ENCODE measurements at regions not wholly inside any gene's neighbourhood (a gene's known extent, or its start where the extent isn't known, plus 50 kb on each side); places are given as distances from the start of the nearest gene placed in this dataset.
"Not testable (repeated sequence)": the region's sequence is repeated elsewhere in the genome, so short reads cannot be mapped to it uniquely, and the experiment has no call there.

GRCh38 chr4:77349364-77349763 is 192.4 kb downstream of the CCNG2 start:
- Histone ChIP-seq H3K27me3 (ENCODE audit: insufficient read depth, low read depth) (no peaks in the 10 kb centered on the region), H4K20me1 (ENCODE audit: insufficient read depth) (no peaks in the 10 kb centered on the region), H3K27ac (no peak overlapping the region), H2AFZ (ENCODE audit: low read depth) (no peak overlapping the region), H3K4me3 (IDR thresholded peaks at IDR 0.05; ENCODE audit: insufficient read depth, low read depth, low read length) (no peak overlapping the region), H3K79me2 (ENCODE audit: insufficient read depth, low read depth) (no peaks in the 10 kb centered on the region), H3K36me3 (ENCODE audit: insufficient read depth) (no peaks in the 10 kb centered on the region), H3K4me1 (ENCODE audit: low read depth, poor library complexity, severe bottlenecking) (peaks cover 47% of the 10 kb centered on the region), H3K4me2 (no peak overlapping the region), H3K9ac (no peak overlapping the region)
- TF ChIP-seq CTCF (conservative IDR thresholded peaks at IDR 0.05; ENCODE audit: low read depth, low read length): no peak

GRCh38 chr4:77349796-77350195 is 192.8 kb downstream of the CCNG2 start:
- Histone ChIP-seq H3K4me2 (no peak overlapping the region), H3K79me2 (ENCODE audit: insufficient read depth, low read depth) (no peaks in the 10 kb centered on the region), H2AFZ (ENCODE audit: low read depth) (no peak overlapping the region), H4K20me1 (ENCODE audit: insufficient read depth) (no peaks in the 10 kb centered on the region), H3K27me3 (ENCODE audit: insufficient read depth, low read depth) (no peaks in the 10 kb centered on the region), H3K9ac (no peak overlapping the region), H3K36me3 (ENCODE audit: insufficient read depth) (no peaks in the 10 kb centered on the region), H3K27ac (no peak overlapping the region), H3K4me3 (IDR thresholded peaks at IDR 0.05; ENCODE audit: insufficient read depth, low read depth, low read length) (no peak overlapping the region), H3K4me1 (ENCODE audit: low read depth, poor library complexity, severe bottlenecking) (peaks cover 42% of the 10 kb centered on the region)
- TF ChIP-seq CTCF (conservative IDR thresholded peaks at IDR 0.05; ENCODE audit: low read depth, low read length): no peak

GRCh38 chr4:77352192-77352591 is 195.2 kb downstream of the CCNG2 start:
- no peaks in the 10 kb centered on the region for H3K36me3 ChIP-seq (ENCODE audit: insufficient read depth)
- no peak overlapping the region for H3K4me3 ChIP-seq (IDR thresholded peaks at IDR 0.05; ENCODE audit: insufficient read depth, low read depth, low read length)

GRCh38 chr4:77353724-77354315 is 196.8 kb downstream of the CCNG2 start:
- H3K27me3 ChIP-seq (ENCODE audit: insufficient read depth, low read depth): not testable (repeated sequence)
- peaks cover 36% of the 10 kb centered on the region for H3K4me1 ChIP-seq (ENCODE audit: low read depth, poor library complexity, severe bottlenecking)
- TF ChIP-seq CTCF (conservative IDR thresholded peaks at IDR 0.05; ENCODE audit: low read depth, low read length): peak; percentile 32; the same call in 1 of the 2 replicates

More at GRCh38 chr4:77352192-77352591, 195.2 kb downstream of the CCNG2 start:
- peaks cover 36% of the 10 kb centered on the region for H3K4me1 ChIP-seq (ENCODE audit: low read depth, poor library complexity, severe bottlenecking)
- no peak overlapping the region for H2AFZ ChIP-seq (ENCODE audit: low read depth)
- no peaks in the 10 kb centered on the region for H3K79me2 ChIP-seq (ENCODE audit: insufficient read depth, low read depth)
- no peaks in the 10 kb centered on the region for H4K20me1 ChIP-seq (ENCODE audit: insufficient read depth)
- H3K27me3 ChIP-seq (ENCODE audit: insufficient read depth, low read depth): no peaks in the 10 kb centered on the region
- no peak for TF ChIP-seq CTCF (conservative IDR thresholded peaks at IDR 0.05; ENCODE audit: low read depth, low read length)
- H3K9ac ChIP-seq: no peak overlapping the region
- no peak overlapping the region for H3K27ac ChIP-seq
- peak overlapping the region; percentile 67; the same call in 1 of the 2 replicates for H3K4me2 ChIP-seq

More at GRCh38 chr4:77353724-77354315, 196.8 kb downstream of the CCNG2 start:
- not testable (repeated sequence) for H3K79me2 ChIP-seq (ENCODE audit: insufficient read depth, low read depth); H3K4me2 ChIP-seq; H2AFZ ChIP-seq (ENCODE audit: low read depth); H3K4me3 ChIP-seq (IDR thresholded peaks at IDR 0.05; ENCODE audit: insufficient read depth, low read depth, low read length); H3K27ac ChIP-seq; H3K36me3 ChIP-seq (ENCODE audit: insufficient read depth); H3K9ac ChIP-seq; H4K20me1 ChIP-seq (ENCODE audit: insufficient read depth)
